GM21786 (cell line): ENCODE measurements at regions not wholly inside any gene's neighbourhood (a gene's known extent, or its start where the extent isn't known, plus 50 kb on each side); places are given as distances from the start of the nearest gene placed in this dataset.
"Not testable (repeated sequence)": the region's sequence is repeated elsewhere in the genome, so short reads cannot be mapped to it uniquely, and the experiment has no call there.

Source experiments
- ATAC-seq: cut with Tn5 transposase; IDR thresholded peaks from one replicate; pipeline ENCODE4 v1.9.1; 2021; ENCODE audit not compliant: unreplicated experiment

- ATAC-seq, result no peak
Observed at GRCh38 chr4:156553659-156554058, 417.9 kb downstream of the PDGFC start.

GRCh38 chr4:156547891-156548290 lies 423.7 kb downstream of the PDGFC start:
- no peak for ATAC-seq

GRCh38 chr4:156547439-156547838 lies 424.2 kb downstream of the PDGFC start:
- no peak for ATAC-seq

GRCh38 chr4:156545003-156545785 lies 426.4 kb downstream of the PDGFC start:
- ATAC-seq, result no peak

GRCh38 chr4:156539376-156539775 lies 432.2 kb downstream of the PDGFC start:
- no peak for ATAC-seq

- no peak for ATAC-seq
Observed at GRCh38 chr4:156538651-156539257, 432.8 kb downstream of the PDGFC start.

- no peak for ATAC-seq
Observed at GRCh38 chr4:156538210-156538609, 433.4 kb downstream of the PDGFC start.

GRCh38 chr4:156537286-156537685 lies 434.3 kb downstream of the PDGFC start:
- ATAC-seq, result no peak

- ATAC-seq, result no peak
Observed at GRCh38 chr4:156536661-156537060, 434.9 kb downstream of the PDGFC start.

GRCh38 chr4:156534205-156534604 lies 437.4 kb downstream of the PDGFC start:
- no peak for ATAC-seq

- ATAC-seq, result no peak
Observed at GRCh38 chr4:156528216-156528615, 443.4 kb downstream of the PDGFC start.

- no peak for ATAC-seq
Observed at GRCh38 chr4:156527237-156527993, 444.2 kb downstream of the PDGFC start.

- ATAC-seq, result no peak
Observed at GRCh38 chr4:156523991-156524390, 447.6 kb downstream of the PDGFC start.

GRCh38 chr4:156523492-156523891 lies 448.1 kb downstream of the PDGFC start:
- ATAC-seq, result no peak

- no peak for ATAC-seq
Observed at GRCh38 chr4:156521631-156522030, 450.0 kb downstream of the PDGFC start.

GRCh38 chr4:156517956-156518355 lies 453.6 kb downstream of the PDGFC start:
- no peak for ATAC-seq

- ATAC-seq, result no peak
Observed at GRCh38 chr4:156517546-156517945, 454.1 kb downstream of the PDGFC start.

- ATAC-seq, result no peak
Observed at GRCh38 chr4:156516698-156517097, 454.9 kb downstream of the PDGFC start.

- ATAC-seq, result no peak
Observed at GRCh38 chr4:156515295-156515694, 456.3 kb downstream of the PDGFC start.

- ATAC-seq, result no peak
Observed at GRCh38 chr4:156512622-156513021, 459.0 kb downstream of the PDGFC start.

GRCh38 chr4:156509921-156510320 lies 461.7 kb downstream of the PDGFC start:
- not testable (repeated sequence) for ATAC-seq
